ENCODE measurements at regions not wholly inside any gene's neighbourhood (a gene's known extent, or its start where the extent isn't known, plus 50 kb on each side); places are given as distances from the start of the nearest gene placed in this dataset.

DNA sequence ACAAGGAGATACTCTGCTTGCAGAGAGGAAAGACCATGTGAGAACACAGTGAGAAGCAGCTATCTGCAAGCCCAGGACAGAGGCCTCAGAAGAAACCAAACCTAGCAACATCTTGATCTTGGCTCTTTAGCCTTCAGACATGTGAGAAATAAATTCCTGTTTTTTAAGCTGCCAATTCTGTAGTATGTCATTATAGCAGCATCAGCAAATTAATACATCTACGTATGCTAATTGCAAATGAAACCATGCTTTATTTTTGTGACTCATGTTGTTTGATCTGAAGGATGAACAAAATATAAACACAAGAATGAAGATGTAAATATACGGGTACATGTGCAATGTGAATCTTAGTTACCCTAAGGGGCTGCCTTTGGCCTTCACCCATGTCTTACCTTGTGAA, 714.4 kb upstream of the ARPP21 start:
- H3K36me3 ChIP-seq (ENCODE audit: insufficient read depth, low read length): no peaks in the 10 kb centered on the region
- no peaks in the 10 kb centered on the region for H3K9me3 ChIP-seq (ENCODE audit: low read length)
- no peaks in the 10 kb centered on the region for H3K27me3 ChIP-seq (ENCODE audit: insufficient read depth, low read length)
- no peak overlapping the region for H2AFZ ChIP-seq (ENCODE audit: low read depth, low read length)
- peaks cover 11% of the 10 kb centered on the region for H3K4me1 ChIP-seq (ENCODE audit: insufficient read depth, low read length)
- H3K4me3 ChIP-seq (ENCODE audit: low read length): no peak overlapping the region

DNA sequence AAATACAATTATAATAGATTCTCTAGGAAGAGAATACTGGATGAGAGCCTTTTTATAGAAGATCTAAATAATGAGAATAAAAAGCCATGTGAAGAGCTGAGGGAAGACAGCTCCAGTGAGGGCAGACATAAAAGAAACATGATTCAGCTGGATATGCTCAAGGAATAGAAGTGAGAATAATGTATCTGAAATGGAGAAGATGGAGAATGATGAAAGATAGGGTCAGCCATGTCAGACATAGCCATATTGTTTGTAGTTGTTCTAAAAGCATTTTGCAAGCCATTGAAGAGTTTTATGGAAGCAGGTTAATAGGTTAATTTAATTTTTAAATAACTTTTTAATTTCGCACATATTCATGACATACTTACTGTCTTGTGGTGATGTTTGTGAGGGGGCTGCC, 713.5 kb upstream of the ARPP21 start:
- Histone ChIP-seq H2AFZ (ENCODE audit: low read depth, low read length) (no peak overlapping the region), H3K4me3 (ENCODE audit: low read length) (no peak overlapping the region), H3K4me1 (ENCODE audit: insufficient read depth, low read length) (peaks cover 6% of the 10 kb centered on the region), H3K36me3 (ENCODE audit: insufficient read depth, low read length) (no peaks in the 10 kb centered on the region), H3K9me3 (ENCODE audit: low read length) (no peaks in the 10 kb centered on the region), H3K27me3 (ENCODE audit: insufficient read depth, low read length) (no peaks in the 10 kb centered on the region)

DNA sequence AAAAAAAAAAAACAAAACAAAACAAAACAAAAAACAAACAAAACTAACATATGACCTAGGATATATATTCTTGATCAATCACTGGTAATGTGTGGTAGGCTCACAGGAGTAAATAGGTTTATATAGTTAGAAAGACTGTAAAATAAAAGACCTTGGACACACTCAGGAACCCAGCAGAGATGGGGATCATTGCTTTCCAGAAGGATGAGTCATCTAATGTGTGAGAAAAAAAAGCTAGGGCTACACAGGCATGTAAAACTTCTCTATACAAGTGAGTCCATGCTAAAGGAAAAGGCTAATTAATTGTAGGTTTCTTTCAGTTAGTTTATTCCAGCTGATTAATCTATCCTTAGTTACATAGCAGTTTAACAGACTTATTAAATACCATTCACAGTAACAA, 710.3 kb upstream of the ARPP21 start:
- H3K9me3 ChIP-seq (ENCODE audit: low read length): no peaks in the 10 kb centered on the region
- H3K4me1 ChIP-seq (ENCODE audit: insufficient read depth, low read length): no peaks in the 10 kb centered on the region
- H2AFZ ChIP-seq (ENCODE audit: low read depth, low read length): no peak overlapping the region

DNA sequence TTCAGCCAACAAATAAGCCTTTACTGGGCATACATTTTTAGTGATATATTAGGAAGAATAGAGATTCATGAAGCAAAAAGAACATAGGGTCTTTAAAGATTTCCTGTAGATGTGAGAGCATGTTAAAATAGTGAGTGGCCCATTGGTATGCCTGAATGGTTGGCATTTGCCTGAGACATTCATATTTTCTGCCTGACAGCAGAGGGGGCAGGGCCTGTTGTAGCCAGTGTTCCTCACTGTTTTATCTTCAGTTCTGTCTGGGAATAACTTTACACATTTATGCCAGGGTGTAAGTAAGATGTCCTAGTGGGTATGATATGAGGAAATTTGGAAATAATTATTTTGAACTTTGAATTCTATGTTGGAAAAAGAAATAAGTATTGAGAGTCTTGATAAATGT, 704.7 kb upstream of the ARPP21 start:
- Histone ChIP-seq H3K4me1 (ENCODE audit: insufficient read depth, low read length) (no peaks in the 10 kb centered on the region), H3K9me3 (ENCODE audit: low read length) (no peaks in the 10 kb centered on the region), H3K27me3 (ENCODE audit: insufficient read depth, low read length) (no peaks in the 10 kb centered on the region), H3K4me3 (ENCODE audit: low read length) (no peak overlapping the region), H2AFZ (ENCODE audit: low read depth, low read length) (no peak overlapping the region), H3K36me3 (ENCODE audit: insufficient read depth, low read length) (no peaks in the 10 kb centered on the region)

More for the DNA sequence above, 710.3 kb upstream of the ARPP21 start:
- H3K27me3 ChIP-seq (ENCODE audit: insufficient read depth, low read length): no peaks in the 10 kb centered on the region
- H3K36me3 ChIP-seq (ENCODE audit: insufficient read depth, low read length): no peaks in the 10 kb centered on the region
- H3K4me3 ChIP-seq (ENCODE audit: low read length): no peak overlapping the region

DNA sequence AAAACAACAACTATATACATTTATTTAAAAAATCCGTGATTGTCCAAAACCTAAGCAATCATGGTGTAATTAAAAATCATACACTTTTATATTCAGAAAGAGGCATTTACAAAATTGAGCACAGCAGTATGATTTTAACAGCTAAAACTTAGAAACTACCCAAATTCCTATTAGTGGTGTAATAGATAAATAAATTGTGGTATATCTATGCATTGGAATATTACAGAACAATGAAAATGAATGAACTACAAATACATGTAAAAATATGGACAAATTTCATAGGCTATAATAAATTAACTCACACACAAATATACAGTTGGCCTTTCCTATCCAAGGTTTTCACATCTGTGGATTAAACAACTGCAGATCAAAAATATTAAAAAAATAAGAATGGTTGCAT, 700.5 kb upstream of the ARPP21 start:
- H3K4me3 ChIP-seq (ENCODE audit: low read length): no peak overlapping the region
- no peaks in the 10 kb centered on the region for H3K27me3 ChIP-seq (ENCODE audit: insufficient read depth, low read length)
- H3K4me1 ChIP-seq (ENCODE audit: insufficient read depth, low read length): no peaks in the 10 kb centered on the region
- H2AFZ ChIP-seq (ENCODE audit: low read depth, low read length): no peak overlapping the region
- no peaks in the 10 kb centered on the region for H3K9me3 ChIP-seq (ENCODE audit: low read length)
- no peaks in the 10 kb centered on the region for H3K36me3 ChIP-seq (ENCODE audit: insufficient read depth, low read length)

DNA sequence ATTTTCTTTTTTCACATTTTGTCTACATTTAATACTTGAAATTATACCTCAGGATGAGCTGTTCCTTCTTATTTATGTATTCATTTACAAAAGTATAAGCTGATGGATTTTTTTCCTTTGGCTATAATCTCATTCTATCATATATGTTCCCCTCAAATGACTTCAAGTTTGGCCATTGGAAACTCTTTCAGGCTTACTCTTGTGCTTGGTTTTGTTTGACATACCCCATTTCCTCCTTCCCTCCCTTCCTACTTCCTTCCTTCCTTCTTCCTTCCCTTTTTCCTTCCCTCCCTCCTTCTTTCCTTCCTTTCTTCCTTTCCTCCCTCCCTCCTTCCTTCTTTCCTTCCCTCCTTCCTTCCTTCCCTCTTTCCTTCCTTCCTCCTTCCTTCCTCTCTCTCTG, 697.1 kb upstream of the ARPP21 start:
- Histone ChIP-seq H3K4me3 (ENCODE audit: low read length) (no peak overlapping the region), H3K4me1 (ENCODE audit: insufficient read depth, low read length) (no peaks in the 10 kb centered on the region), H2AFZ (ENCODE audit: low read depth, low read length) (no peak overlapping the region), H3K9me3 (ENCODE audit: low read length) (no peaks in the 10 kb centered on the region), H3K36me3 (ENCODE audit: insufficient read depth, low read length) (no peaks in the 10 kb centered on the region), H3K27me3 (ENCODE audit: insufficient read depth, low read length) (no peaks in the 10 kb centered on the region)

DNA sequence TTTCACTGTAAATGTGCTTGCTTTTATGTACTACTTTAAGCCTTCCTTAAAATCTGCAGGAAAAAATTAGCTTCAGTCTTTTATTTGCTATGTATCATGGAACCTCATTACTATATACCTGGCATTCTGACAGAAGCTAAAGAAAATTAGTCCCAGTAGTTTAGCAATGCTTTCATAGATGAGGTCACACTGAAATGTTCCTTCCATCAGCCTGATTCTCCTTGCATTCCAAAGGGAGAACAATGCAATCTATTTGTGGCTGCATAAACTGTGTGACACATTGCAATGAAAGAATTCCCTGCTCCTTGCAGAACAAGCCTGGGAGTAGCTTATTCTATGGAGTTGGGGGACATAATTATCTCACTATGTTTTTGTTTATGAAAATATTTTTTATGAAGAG, 691.5 kb upstream of the ARPP21 start:
- Histone ChIP-seq H3K36me3 (ENCODE audit: insufficient read depth, low read length) (no peaks in the 10 kb centered on the region), H3K4me3 (ENCODE audit: low read length) (no peak overlapping the region), H2AFZ (ENCODE audit: low read depth, low read length) (no peak overlapping the region), H3K27me3 (ENCODE audit: insufficient read depth, low read length) (no peaks in the 10 kb centered on the region), H3K4me1 (ENCODE audit: insufficient read depth, low read length) (peaks cover 8% of the 10 kb centered on the region), H3K9me3 (ENCODE audit: low read length) (no peaks in the 10 kb centered on the region)

DNA sequence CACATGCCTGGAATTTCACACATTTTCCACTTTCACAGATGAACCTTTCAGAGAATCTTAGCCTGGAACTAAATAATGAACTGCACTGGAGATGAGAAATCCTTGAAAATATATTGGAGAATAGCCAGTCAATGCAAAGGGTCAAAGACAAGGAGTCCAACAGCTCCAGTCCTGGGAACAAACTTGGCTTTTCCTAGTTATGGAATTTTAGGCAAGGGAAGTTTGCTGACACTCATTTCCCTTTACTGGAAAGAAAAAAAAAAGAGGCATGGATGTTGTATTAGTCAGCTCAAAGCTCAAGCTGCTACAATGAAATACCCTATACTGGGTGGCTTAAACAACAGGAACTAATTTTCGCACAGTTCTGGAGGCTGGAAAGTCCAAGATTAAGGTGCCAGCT, 690.8 kb upstream of the ARPP21 start:
- H3K4me3 ChIP-seq (ENCODE audit: low read length): no peak overlapping the region
- no peaks in the 10 kb centered on the region for H3K27me3 ChIP-seq (ENCODE audit: insufficient read depth, low read length)
- no peaks in the 10 kb centered on the region for H3K36me3 ChIP-seq (ENCODE audit: insufficient read depth, low read length)
- no peaks in the 10 kb centered on the region for H3K9me3 ChIP-seq (ENCODE audit: low read length)
- H2AFZ ChIP-seq (ENCODE audit: low read depth, low read length): no peak overlapping the region
- peaks cover 8% of the 10 kb centered on the region for H3K4me1 ChIP-seq (ENCODE audit: insufficient read depth, low read length)

DNA sequence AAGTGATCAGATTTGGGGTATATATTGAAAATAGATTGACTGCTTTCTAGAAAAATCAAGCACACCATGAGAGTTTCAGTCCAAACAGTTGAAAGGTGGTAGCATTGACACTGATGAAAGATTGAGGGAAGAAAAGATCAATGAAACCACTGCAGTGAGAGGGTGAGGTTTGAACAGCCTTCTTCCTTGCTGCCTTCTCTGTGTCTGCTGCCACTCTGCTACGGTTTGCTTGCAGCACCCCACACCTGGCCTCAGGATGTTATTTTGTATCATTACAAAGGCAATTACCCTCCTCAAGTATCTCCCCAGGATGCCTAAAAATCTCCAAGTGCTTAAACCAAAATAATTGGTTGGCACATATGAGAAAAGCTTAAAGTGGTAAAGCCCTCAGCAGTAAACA, 683.6 kb upstream of the ARPP21 start:
- no peaks in the 10 kb centered on the region for H3K4me1 ChIP-seq (ENCODE audit: insufficient read depth, low read length)
- no peaks in the 10 kb centered on the region for H3K36me3 ChIP-seq (ENCODE audit: insufficient read depth, low read length)
- H3K9me3 ChIP-seq (ENCODE audit: low read length): no peaks in the 10 kb centered on the region
- H3K27me3 ChIP-seq (ENCODE audit: insufficient read depth, low read length): no peaks in the 10 kb centered on the region
- no peak overlapping the region for H3K4me3 ChIP-seq (ENCODE audit: low read length)
- H2AFZ ChIP-seq (ENCODE audit: low read depth, low read length): no peak overlapping the region

DNA sequence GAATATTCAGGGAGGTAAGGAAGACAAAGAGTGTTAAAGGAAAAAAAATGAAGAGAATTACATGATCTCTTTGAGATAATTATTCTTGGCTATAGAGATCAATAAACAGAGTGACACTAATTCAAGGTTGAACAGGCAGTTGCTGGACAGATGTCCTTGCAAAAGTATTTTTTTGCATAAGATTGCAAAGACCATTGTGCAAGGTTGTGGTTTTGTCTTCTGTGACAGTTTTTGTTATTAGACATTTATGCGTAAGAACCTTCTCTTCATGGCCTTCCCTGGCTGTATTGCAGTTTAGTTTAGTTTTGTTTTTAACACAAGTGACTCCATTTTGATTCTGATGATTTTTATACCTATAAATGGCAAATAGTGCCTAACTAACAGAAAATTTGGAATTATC, 682.8 kb upstream of the ARPP21 start:
- H3K4me1 ChIP-seq (ENCODE audit: insufficient read depth, low read length): no peaks in the 10 kb centered on the region
- H3K36me3 ChIP-seq (ENCODE audit: insufficient read depth, low read length): no peaks in the 10 kb centered on the region
- no peak overlapping the region for H2AFZ ChIP-seq (ENCODE audit: low read depth, low read length)
- H3K4me3 ChIP-seq (ENCODE audit: low read length): no peak overlapping the region
- H3K27me3 ChIP-seq (ENCODE audit: insufficient read depth, low read length): no peaks in the 10 kb centered on the region
- no peaks in the 10 kb centered on the region for H3K9me3 ChIP-seq (ENCODE audit: low read length)

DNA sequence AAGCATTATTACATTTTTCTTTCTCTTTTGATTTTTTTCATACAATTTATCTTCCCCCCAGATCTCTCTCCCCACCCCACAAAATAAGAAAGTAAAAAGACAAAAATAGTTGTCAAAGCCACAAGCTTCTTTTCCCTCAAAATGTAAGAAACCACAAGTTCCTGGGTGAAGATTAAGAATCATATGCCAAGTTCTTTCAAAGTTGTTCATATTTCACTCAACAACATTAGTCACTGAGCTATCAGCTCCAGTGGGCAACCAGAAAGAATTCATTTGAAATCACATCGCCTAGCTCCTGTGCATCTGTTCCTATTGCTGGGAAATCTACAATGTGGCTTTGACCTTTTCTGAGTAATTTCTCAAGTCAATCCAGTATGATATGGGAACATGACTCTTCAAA, 681.6 kb upstream of the ARPP21 start:
- Histone ChIP-seq H2AFZ (ENCODE audit: low read depth, low read length) (no peak overlapping the region), H3K36me3 (ENCODE audit: insufficient read depth, low read length) (no peaks in the 10 kb centered on the region), H3K27me3 (ENCODE audit: insufficient read depth, low read length) (no peaks in the 10 kb centered on the region), H3K4me1 (ENCODE audit: insufficient read depth, low read length) (no peaks in the 10 kb centered on the region), H3K9me3 (ENCODE audit: low read length) (no peaks in the 10 kb centered on the region), H3K4me3 (ENCODE audit: low read length) (no peak overlapping the region)

DNA sequence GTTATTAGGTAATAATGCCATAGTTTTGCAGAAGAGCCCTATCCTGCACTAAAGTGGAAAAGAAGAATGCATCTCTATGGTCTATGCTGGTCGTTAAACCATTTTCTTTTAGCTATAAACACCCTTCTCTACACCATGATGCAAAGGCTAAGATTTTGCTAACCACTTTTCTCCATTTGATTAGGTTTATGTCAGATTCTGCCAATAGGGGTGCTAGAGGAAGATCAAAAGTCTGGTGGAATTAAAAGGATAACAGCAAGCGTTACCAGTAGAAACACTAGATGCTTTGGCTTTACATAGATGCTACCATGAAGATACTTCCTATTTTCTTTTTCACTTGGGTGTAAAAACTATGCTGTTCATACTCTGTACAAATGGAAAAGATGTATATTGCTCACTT, 669.8 kb upstream of the ARPP21 start:
- H2AFZ ChIP-seq (ENCODE audit: low read depth, low read length): no peak overlapping the region
- H3K4me3 ChIP-seq (ENCODE audit: low read length): no peak overlapping the region
- no peaks in the 10 kb centered on the region for H3K36me3 ChIP-seq (ENCODE audit: insufficient read depth, low read length)
- H3K27me3 ChIP-seq (ENCODE audit: insufficient read depth, low read length): no peaks in the 10 kb centered on the region
- no peaks in the 10 kb centered on the region for H3K9me3 ChIP-seq (ENCODE audit: low read length)
- no peaks in the 10 kb centered on the region for H3K4me1 ChIP-seq (ENCODE audit: insufficient read depth, low read length)

DNA sequence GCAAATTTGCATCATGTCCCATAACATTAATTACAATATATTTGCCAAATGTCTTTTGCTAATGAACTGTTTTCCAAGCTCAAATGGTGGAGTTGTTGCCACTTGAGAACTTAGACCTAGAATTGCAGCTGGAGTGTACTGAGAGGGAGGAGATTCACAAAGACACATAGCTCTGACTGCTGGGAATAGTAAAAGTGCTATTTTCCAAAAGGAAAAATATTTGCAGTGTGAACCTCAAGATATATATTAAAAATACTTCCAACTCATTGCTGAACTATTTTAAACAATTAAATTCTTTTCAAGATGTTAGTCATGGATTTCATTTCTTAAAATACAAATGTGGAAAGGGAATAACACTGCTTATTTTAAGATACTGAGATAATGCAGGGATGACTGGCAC, 666.8 kb upstream of the ARPP21 start:
- H3K4me1 ChIP-seq (ENCODE audit: insufficient read depth, low read length): no peaks in the 10 kb centered on the region
- no peak overlapping the region for H3K4me3 ChIP-seq (ENCODE audit: low read length)
- no peaks in the 10 kb centered on the region for H3K9me3 ChIP-seq (ENCODE audit: low read length)
- H2AFZ ChIP-seq (ENCODE audit: low read depth, low read length): no peak overlapping the region
- H3K27me3 ChIP-seq (ENCODE audit: insufficient read depth, low read length): no peaks in the 10 kb centered on the region
- no peaks in the 10 kb centered on the region for H3K36me3 ChIP-seq (ENCODE audit: insufficient read depth, low read length)

DNA sequence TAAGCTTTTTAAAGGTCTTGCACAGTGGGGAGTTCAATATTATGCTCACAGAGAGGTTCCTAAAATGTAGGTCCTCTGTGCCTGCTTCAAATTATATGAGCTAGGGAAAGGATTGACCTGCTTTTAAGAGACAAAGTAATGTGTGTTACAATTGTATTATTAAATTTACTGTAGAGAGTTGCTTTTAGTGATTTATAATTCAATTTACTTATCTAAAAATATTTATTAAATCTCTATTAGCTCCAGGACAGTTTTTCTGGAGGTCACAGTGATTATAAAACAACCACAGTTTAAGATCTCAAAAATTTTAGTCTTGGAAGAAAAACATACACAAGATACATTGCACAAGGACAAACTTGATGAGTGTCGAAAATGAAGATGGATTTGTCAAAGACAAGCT, 665.7 kb upstream of the ARPP21 start:
- Histone ChIP-seq H3K4me1 (ENCODE audit: insufficient read depth, low read length) (no peaks in the 10 kb centered on the region), H3K36me3 (ENCODE audit: insufficient read depth, low read length) (no peaks in the 10 kb centered on the region), H3K9me3 (ENCODE audit: low read length) (no peaks in the 10 kb centered on the region), H2AFZ (ENCODE audit: low read depth, low read length) (no peak overlapping the region), H3K4me3 (ENCODE audit: low read length) (no peak overlapping the region), H3K27me3 (ENCODE audit: insufficient read depth, low read length) (no peaks in the 10 kb centered on the region)

Measured in neuron (in vitro differentiated cells).